CD4-positive, alpha-beta T cell (primary cell): ENCODE measurements at regions not wholly inside any gene's neighbourhood (a gene's known extent, or its start where the extent isn't known, plus 50 kb on each side); places are given as distances from the start of the nearest gene placed in this dataset.

ENCODE experiments used
- ATAC-seq: fragments of 200-7000 bp; cut with Tn5 transposase; one replicate; pipeline ENCODE4 v1.10.0; 2022; ENCODE audit warnings: mild to moderate bottlenecking; ENCODE audit not compliant: poor library complexity
- CTCF ChIA-PET: fragments of 350-600 bp; sonication (Branson Sonifier 250); formaldehyde crosslinking; loops from one replicate; lab custom pipeline; 2021; ENCODE audit warnings: antibody characterized with exemption, inconsistent platforms; lab: Charles Lee
- POLR2A ChIA-PET: fragments of 350-600 bp; sonication (Branson Sonifier 250); formaldehyde crosslinking; loops from one replicate; lab custom pipeline; 2021; ENCODE audit warnings: antibody characterized with exemption, inconsistent platforms; lab: Charles Lee
- DNase-seq, 14 experiments: peaks; one replicate each; pipeline ENCODE4 v3.0.0-alpha.2; 2013 to 2020; ENCODE audit warnings: mixed read lengths in 2 of 14
- H3K27ac ChIP-seq, 2 donors: one replicate each; pipeline versions ENCODE4 v1.5.1 to v1.7.0; 2013; ENCODE audit warnings: low read length in 2 of 2, low read depth in 1 of 2, mild to moderate bottlenecking in 1 of 2
- H3K27me3 ChIP-seq, 2 experiments: 1 replicate in 1 of 2; 2 replicates in 1 of 2; pipeline versions ENCODE4 v1.6.1 to v1.7.0; 2013; ENCODE audit warnings: low read length in 2 of 2, control low read depth in 1 of 2, mild to moderate bottlenecking in 1 of 2, moderate library complexity in 1 of 2; ENCODE audit not compliant: insufficient read depth in 2 of 2, control insufficient read depth in 1 of 2
- H3K36me3 ChIP-seq: one replicate; pipeline ENCODE4 v1.6.1; 2013; ENCODE audit warnings: low read length, control low read depth; ENCODE audit not compliant: insufficient read depth
- H3K4me1 ChIP-seq: one replicate; pipeline ENCODE4 v1.6.1; 2013; ENCODE audit warnings: low read length, control low read depth; ENCODE audit not compliant: insufficient read depth
- H3K4me3 ChIP-seq: one replicate; pipeline ENCODE4 v1.5.1; 2013; ENCODE audit warnings: mild to moderate bottlenecking, low read length, moderate library complexity
- H3K9me3 ChIP-seq, 2 experiments: 1 replicate in 1 of 2; 2 replicates in 1 of 2; pipeline versions ENCODE4 v1.6.1 to v1.7.0; 2013; ENCODE audit warnings: low read length in 2 of 2, mild to moderate bottlenecking in 2 of 2, control low read depth in 1 of 2, moderate library complexity in 1 of 2; ENCODE audit not compliant: control insufficient read depth in 1 of 2, insufficient read depth in 1 of 2
- H3K27ac Mint-ChIP-seq: one replicate; pipeline ENCODE4 v1.8.0; 2020; ENCODE audit warnings: mixed read lengths
- H3K27me3 Mint-ChIP-seq: one replicate; pipeline ENCODE4 v1.8.0; 2021; ENCODE audit warnings: mixed read lengths
- H3K36me3 Mint-ChIP-seq: one replicate; pipeline ENCODE4 v1.8.0; 2021; ENCODE audit warnings: low read depth, mixed read lengths
- H3K4me1 Mint-ChIP-seq: one replicate; pipeline ENCODE4 v1.8.0; 2021; ENCODE audit warnings: low read depth, mixed read lengths
- H3K4me3 Mint-ChIP-seq: one replicate; pipeline ENCODE4 v1.8.0; 2020; ENCODE audit warnings: mild to moderate bottlenecking, mixed read lengths
- H3K9me3 Mint-ChIP-seq: one replicate; pipeline ENCODE4 v1.8.0; 2020; ENCODE audit warnings: mixed read lengths
- CTCF ChIP-seq: fragments of 200-600 bp; IDR thresholded peaks from one replicate; pipeline ENCODE4 v1.8.0; 2022; ENCODE audit warnings: antibody characterized with exemption, mild to moderate bottlenecking
- intact Hi-C, 2 experiments: fragments of 100-400 bp; cut with DNase I in 1 of 2; cut with micrococcal nuclease in 1 of 2; formaldehyde crosslinking; loops; one replicate each; pipeline versions ENCODE4 v1.15.1 to v1.9.0; 2023 to 2025; cut with DNase I, micrococcal nuclease

- no peaks in the 10 kb centered on the region for H3K36me3 Mint-ChIP-seq
- TF ChIP-seq CTCF, result no peak
- ChIA-PET CTCF (no interaction called here), POLR2A (no interaction called here)
- ATAC-seq (no peak), DNase-seq (peak in 1 of 14 experiments; percentile 46)
- Histone ChIP-seq H3K9me3 (no peaks in the 10 kb centered on the region), H3K36me3 (no peaks in the 10 kb centered on the region), H3K4me3 (no peak overlapping the region), H3K4me1 (peaks cover 29% of the 10 kb centered on the region), H3K27me3 (no peaks in the 10 kb centered on the region), H3K27ac (no peak overlapping the region)
- H3K4me1 Mint-ChIP-seq, result peaks cover 7% of the 10 kb centered on the region
- no peaks in the 10 kb centered on the region for H3K9me3 Mint-ChIP-seq
- no peaks in the 10 kb centered on the region for H3K27me3 Mint-ChIP-seq
- intact Hi-C loops, result loop anchor here in 1 of 2 experiments (5.0 kb wide), 1 partner anchor 51 kb away; no protein-coding TSS in a partner anchor
- no peak overlapping the region for H3K27ac Mint-ChIP-seq
- H3K4me3 Mint-ChIP-seq, result no peak overlapping the region
These were observed 62.3 kb upstream of the YWHAQ start for GRCh38 chr2:9693196-9693491.

GRCh38 chr2:9693646-9694045 lies 62.8 kb upstream of the YWHAQ start:
- Histone ChIP-seq H3K27ac (no peak overlapping the region), H3K27me3 (no peaks in the 10 kb centered on the region), H3K4me1 (peaks cover 33% of the 10 kb centered on the region), H3K36me3 (no peaks in the 10 kb centered on the region), H3K4me3 (no peak overlapping the region), H3K9me3 (no peaks in the 10 kb centered on the region)
- intact Hi-C loops, result loop anchor here in 1 of 2 experiments (5.0 kb wide), 1 partner anchor 51 kb away; no protein-coding TSS in a partner anchor
- Mint-ChIP-seq H3K4me3 (no peak overlapping the region), H3K4me1 (peaks cover 9% of the 10 kb centered on the region), H3K9me3 (no peaks in the 10 kb centered on the region), H3K27ac (no peak overlapping the region), H3K27me3 (no peaks in the 10 kb centered on the region), H3K36me3 (no peaks in the 10 kb centered on the region)
- no peak for DNase-seq
- ChIA-PET POLR2A (no interaction called here), CTCF (no interaction called here)
- ATAC-seq, result no peak
- no peak for TF ChIP-seq CTCF

GRCh38 chr2:9694661-9695234 lies 64.0 kb upstream of the YWHAQ start:
- Mint-ChIP-seq H3K36me3 (no peaks in the 10 kb centered on the region), H3K9me3 (no peaks in the 10 kb centered on the region), H3K4me3 (no peak overlapping the region), H3K27me3 (no peaks in the 10 kb centered on the region), H3K4me1 (peaks cover 14% of the 10 kb centered on the region), H3K27ac (no peak overlapping the region)
- Histone ChIP-seq H3K4me3 (no peak overlapping the region), H3K27me3 (no peaks in the 10 kb centered on the region), H3K4me1 (peaks cover 39% of the 10 kb centered on the region), H3K27ac (no peak overlapping the region), H3K9me3 (no peaks in the 10 kb centered on the region), H3K36me3 (no peaks in the 10 kb centered on the region)
- no peak for TF ChIP-seq CTCF
- ChIA-PET CTCF (no interaction called here), POLR2A (no interaction called here)
- ATAC-seq, result no peak
- intact Hi-C loops, result loop anchor here in 1 of 2 experiments (5.0 kb wide), 1 partner anchor 52 kb away; no protein-coding TSS in a partner anchor
- DNase-seq, result no peak
